ENCODE measurements at regions not wholly inside any gene's neighbourhood (a gene's known extent, or its start where the extent isn't known, plus 50 kb on each side); places are given as distances from the start of the nearest gene placed in this dataset.

DNA sequence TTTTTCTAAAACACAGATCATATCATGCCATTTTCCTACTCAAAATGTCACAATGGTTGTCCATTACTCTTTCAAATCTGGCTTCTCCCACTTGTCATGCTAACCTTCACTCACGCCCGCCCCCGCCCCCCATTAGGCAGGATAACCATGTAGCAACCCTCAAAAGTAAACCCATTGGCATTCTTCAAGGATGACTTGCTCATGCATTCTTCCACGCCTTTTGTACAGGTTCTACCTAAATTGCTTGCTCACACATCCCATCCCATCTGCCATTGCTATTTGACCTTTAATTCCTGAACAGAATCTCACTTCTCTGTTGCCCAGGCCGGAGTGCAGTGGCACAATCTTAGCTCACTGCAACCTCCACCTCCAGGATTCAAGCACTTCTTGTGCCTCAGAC lies 389.3 kb downstream of the MCTP2 start:
- Histone ChIP-seq H3K27ac (ENCODE audit: low read depth, low read length, poor library complexity, severe bottlenecking) (no peak overlapping the region), H3K4me3 (ENCODE audit: low read depth, low read length, poor library complexity, severe bottlenecking) (no peak overlapping the region), H3K79me2 (ENCODE audit: insufficient read depth, low read length) (no peaks in the 10 kb centered on the region), H3K9ac (ENCODE audit: low read length) (no peak overlapping the region), H3F3A (ENCODE audit: insufficient read depth, low read length) (no peaks in the 10 kb centered on the region), H3K9me2 (ENCODE audit: low read depth, low read length) (no peaks in the 10 kb centered on the region), H3K27me3 (ENCODE audit: insufficient read depth, low read length) (no peaks in the 10 kb centered on the region), H3K9me3 (ENCODE audit: low read length) (no peaks in the 10 kb centered on the region), H4K20me1 (ENCODE audit: insufficient read depth, low read length) (no peaks in the 10 kb centered on the region), H2AFZ (ENCODE audit: low read length) (no peak overlapping the region), H3K4me2 (ENCODE audit: low read length) (no peak overlapping the region), H3K4me1 (ENCODE audit: insufficient read depth, low read length, severe bottlenecking) (no peaks in the 10 kb centered on the region), H3K36me3 (ENCODE audit: insufficient read depth, low read length) (no peaks in the 10 kb centered on the region)
- no peak for TF ChIP-seq EZH2 (IDR thresholded peaks at IDR 0.05; ENCODE audit: borderline replicate concordance, low read length)
- TF ChIP-seq CTCF (IDR thresholded peaks at IDR 0.05; ENCODE audit: low read length), result no peak

DNA sequence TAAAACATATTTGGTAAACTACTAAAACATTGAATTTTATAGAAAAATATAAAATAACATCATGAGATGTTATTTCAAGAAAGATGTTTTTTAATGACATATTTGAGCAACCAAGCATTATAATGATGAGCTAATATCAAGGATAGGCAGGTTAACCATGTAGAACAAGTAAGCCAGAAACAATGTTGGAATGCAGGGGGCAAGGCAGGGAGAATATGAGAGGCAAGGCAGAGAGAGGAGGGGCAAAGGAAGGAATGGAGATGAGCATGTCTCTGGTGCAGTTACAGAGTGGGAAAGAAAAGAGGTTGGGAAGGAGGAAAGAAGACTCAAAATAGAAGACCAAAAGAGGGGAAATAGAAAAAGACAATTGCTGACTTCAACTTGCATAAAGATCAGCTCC lies 390.4 kb downstream of the MCTP2 start:
- no peaks in the 10 kb centered on the region for H3K9me2 ChIP-seq (ENCODE audit: low read depth, low read length)
- no peaks in the 10 kb centered on the region for H3K4me1 ChIP-seq (ENCODE audit: insufficient read depth, low read length, severe bottlenecking)
- TF ChIP-seq EZH2 (IDR thresholded peaks at IDR 0.05; ENCODE audit: borderline replicate concordance, low read length) (no peak), CTCF (IDR thresholded peaks at IDR 0.05; ENCODE audit: low read length) (no peak)
- no peak overlapping the region for H3K9ac ChIP-seq (ENCODE audit: low read length)
- H4K20me1 ChIP-seq (ENCODE audit: insufficient read depth, low read length), result no peaks in the 10 kb centered on the region
- H3K4me2 ChIP-seq (ENCODE audit: low read length), result no peak overlapping the region
- H3K4me3 ChIP-seq (ENCODE audit: low read depth, low read length, poor library complexity, severe bottlenecking), result no peak overlapping the region
- no peak overlapping the region for H3K27ac ChIP-seq (ENCODE audit: low read depth, low read length, poor library complexity, severe bottlenecking)
- no peaks in the 10 kb centered on the region for H3K27me3 ChIP-seq (ENCODE audit: insufficient read depth, low read length)
- H3F3A ChIP-seq (ENCODE audit: insufficient read depth, low read length), result no peaks in the 10 kb centered on the region
- no peak overlapping the region for H2AFZ ChIP-seq (ENCODE audit: low read length)
- no peaks in the 10 kb centered on the region for H3K36me3 ChIP-seq (ENCODE audit: insufficient read depth, low read length)
- no peaks in the 10 kb centered on the region for H3K79me2 ChIP-seq (ENCODE audit: insufficient read depth, low read length)
- H3K9me3 ChIP-seq (ENCODE audit: low read length), result no peaks in the 10 kb centered on the region

GRCh38 chr15:94626949-94627348 lies 395.6 kb downstream of the MCTP2 start:
- no peaks in the 10 kb centered on the region for H3K36me3 ChIP-seq (ENCODE audit: insufficient read depth, low read length)
- H3K4me3 ChIP-seq (ENCODE audit: low read depth, low read length, poor library complexity, severe bottlenecking), result no peak overlapping the region
- H3K4me2 ChIP-seq (ENCODE audit: low read length), result no peak overlapping the region
- H3K9ac ChIP-seq (ENCODE audit: low read length), result no peak overlapping the region
- H4K20me1 ChIP-seq (ENCODE audit: insufficient read depth, low read length), result no peaks in the 10 kb centered on the region
- no peaks in the 10 kb centered on the region for H3K79me2 ChIP-seq (ENCODE audit: insufficient read depth, low read length)
- no peaks in the 10 kb centered on the region for H3K27me3 ChIP-seq (ENCODE audit: insufficient read depth, low read length)
- no peaks in the 10 kb centered on the region for H3K4me1 ChIP-seq (ENCODE audit: insufficient read depth, low read length, severe bottlenecking)
- H3K27ac ChIP-seq (ENCODE audit: low read depth, low read length, poor library complexity, severe bottlenecking), result no peak overlapping the region
- no peak overlapping the region for H2AFZ ChIP-seq (ENCODE audit: low read length)
- H3F3A ChIP-seq (ENCODE audit: insufficient read depth, low read length), result no peaks in the 10 kb centered on the region
- no peaks in the 10 kb centered on the region for H3K9me2 ChIP-seq (ENCODE audit: low read depth, low read length)
- no peaks in the 10 kb centered on the region for H3K9me3 ChIP-seq (ENCODE audit: low read length)
- TF ChIP-seq CTCF (IDR thresholded peaks at IDR 0.05; ENCODE audit: low read length) (no peak), EZH2 (IDR thresholded peaks at IDR 0.05; ENCODE audit: borderline replicate concordance, low read length) (no peak)
